K562 (cell line): ENCODE measurements at regions not wholly inside any gene's neighbourhood (a gene's known extent, or its start where the extent isn't known, plus 50 kb on each side); places are given as distances from the start of the nearest gene placed in this dataset.

ENCODE experiments used
- ATAC-seq: fragments of 200-7000 bp; cut with Tn5 transposase; 3 replicates; pipeline ENCODE4 v1.9.1; 2020; ENCODE audit warnings: moderate library complexity
- BruUV-seq: library from RNA; stranded (reverse); fragments of 400-500 nt; replicated peaks from 2 replicates; lab custom pipeline; 2021; lab: Mats Ljungman, UMichigan
- CTCF ChIA-PET: fragments of 300-600 bp; formaldehyde crosslinking; extraction: SDS; loops from one replicate; lab custom pipeline; 2021; ENCODE audit warnings: low intra/inter-chr PET ratio; lab: Yijun Ruan, JAX
- POLR2A ChIA-PET: fragments of 300-600, 350-650 bp; sonication (Branson Sonifier 250); formaldehyde crosslinking; extraction: SDS; loops from one replicate; lab custom pipeline; 2021; ENCODE audit warnings: antibody characterized with exemption, inconsistent platforms; lab: Yijun Ruan, JAX
- DNase-seq, 4 experiments: peaks; one replicate each; pipeline versions ENCODE4 v3.0.0 to v3.0.0-alpha.2; 2011 to 2018; ENCODE audit warnings: low spot score in 3 of 4, mixed read lengths in 3 of 4; ENCODE audit errors: extremely low read depth in 1 of 4
- FAIRE-seq: peaks from 2 replicates; lab custom pipeline; 2011; peaks lifted over from hg19 to GRCh38; lab: Jason Lieb, UNC
- H2AFZ ChIP-seq: 2 replicates; pipeline ENCODE4 v1.6.0; 2011; ENCODE audit warnings: low read depth, low read length, control low read depth, inconsistent platforms
- H3K27ac ChIP-seq: fragments of 200-600 bp; 3 replicates; pipeline ENCODE4 v1.8.0; 2011; ENCODE audit warnings: low read depth, mild to moderate bottlenecking, control low read depth, inconsistent platforms, low read length, moderate library complexity, mixed read lengths; ENCODE audit errors: extremely low read depth
- H3K27me3 ChIP-seq, 2 experiments: fragments of 300-600 bp in 1 of 2; 2 replicates in 1 of 2; 3 replicates in 1 of 2; pipeline versions ENCODE4 v1.6.0 to v1.8.0; 2011; ENCODE audit warnings: inconsistent platforms in 2 of 2, low read length in 2 of 2, mild to moderate bottlenecking in 1 of 2, mixed read lengths in 1 of 2, moderate library complexity in 1 of 2; ENCODE audit not compliant: control insufficient read depth in 2 of 2, insufficient read depth in 2 of 2
- H3K36me3 ChIP-seq: fragments of 300-600 bp; 3 replicates; pipeline ENCODE4 v1.8.0; 2011; ENCODE audit warnings: mild to moderate bottlenecking, low read length, inconsistent platforms; ENCODE audit not compliant: control insufficient read depth, insufficient read depth
- H3K4me1 ChIP-seq, 2 experiments: fragments of 200-600 bp in 1 of 2; replicated peaks in 1 of 2; 2 replicates in 1 of 2; 3 replicates in 1 of 2; pipeline versions ENCODE4 v1.5.1 to v1.8.0; 2011; ENCODE audit warnings: inconsistent platforms in 2 of 2, low read length in 2 of 2, mild to moderate bottlenecking in 1 of 2, mixed read lengths in 1 of 2, moderate library complexity in 1 of 2; ENCODE audit not compliant: control insufficient read depth in 2 of 2, insufficient read depth in 2 of 2
- H3K4me2 ChIP-seq: 2 replicates; pipeline ENCODE4 v1.6.1; 2011; ENCODE audit warnings: low read length, control low read depth, inconsistent platforms, mixed read lengths; ENCODE audit not compliant: insufficient read depth
- H3K4me3 ChIP-seq: fragments of 200-600 bp; sonication (generic), shearing (Covaris generic); 2 replicates; pipeline ENCODE4 v1.5.1; 2016; ENCODE audit warnings: control low read depth, inconsistent platforms
- H3K79me2 ChIP-seq: fragments of 200-600 bp; 3 replicates; pipeline ENCODE4 v1.8.0; 2011; ENCODE audit warnings: low read length, inconsistent platforms; ENCODE audit not compliant: control insufficient read depth, insufficient read depth
- H3K9ac ChIP-seq, 2 experiments: 2 replicates each; pipeline versions ENCODE4 v1.6.0 to v1.6.1; 2011; ENCODE audit warnings: low read depth in 2 of 2, low read length in 2 of 2, control low read depth in 1 of 2, inconsistent platforms in 1 of 2, mild to moderate bottlenecking in 1 of 2, mixed read lengths in 1 of 2; ENCODE audit not compliant: insufficient read depth in 1 of 2
- H3K9me1 ChIP-seq: one replicate; pipeline ENCODE4 v1.6.0; 2011; ENCODE audit warnings: inconsistent platforms, mild to moderate bottlenecking, low read length, moderate library complexity; ENCODE audit not compliant: control insufficient read depth, insufficient read depth
- H3K9me3 ChIP-seq: replicated peaks from 2 replicates; pipeline ENCODE4 v1.5.1; 2011; ENCODE audit warnings: low read depth, low read length, inconsistent platforms; ENCODE audit not compliant: control insufficient read depth, insufficient read depth
- H4K20me1 ChIP-seq: replicated peaks from 2 replicates; pipeline ENCODE4 v1.6.1; 2011; ENCODE audit warnings: low read length, inconsistent platforms, mixed read lengths; ENCODE audit not compliant: control insufficient read depth, insufficient read depth
- ATF7 ChIP-seq: fragments of 450-650 bp; IDR thresholded peaks from 2 replicates; pipeline ENCODE4 v1.7.1; 2014; ENCODE audit warnings: mild to moderate bottlenecking, moderate library complexity
- CEBPZ ChIP-seq: fragments of 150-350 bp; IDR thresholded peaks from 2 replicates; pipeline ENCODE4 v1.6.1; 2014; ENCODE audit warnings: low read depth, mild to moderate bottlenecking, low read length, borderline replicate concordance
- CREM ChIP-seq: IDR thresholded peaks from 2 replicates; pipeline ENCODE4 v1.6.1; 2014; ENCODE audit warnings: antibody characterized with exemption, low read depth
- CTBP1 ChIP-seq: fragments of 450-650 bp; IDR thresholded peaks from 2 replicates; pipeline ENCODE4 v1.6.1; 2016; ENCODE audit warnings: borderline replicate concordance
- DNMT1 ChIP-seq: fragments of 450-650 bp; IDR thresholded peaks from 2 replicates; pipeline ENCODE4 v1.6.1; 2016; ENCODE audit warnings: antibody characterized with exemption, mild to moderate bottlenecking
- POLR2B ChIP-seq: fragments of 450-650 bp; IDR thresholded peaks from 2 replicates; pipeline ENCODE4 v1.6.1; 2018; ENCODE audit warnings: low read depth; ENCODE audit not compliant: partially characterized antibody
- SRSF3 ChIP-seq: fragments of 200-400 bp; formaldehyde crosslinking; IDR thresholded peaks from 2 replicates; pipeline ENCODE4 v1.6.1; 2016; ENCODE audit warnings: mild to moderate bottlenecking, low read length, moderate library complexity; ENCODE audit not compliant: insufficient read depth
- ZFP1 ChIP-seq: fragments of 450-650 bp; formaldehyde crosslinking; IDR thresholded peaks from 2 replicates; pipeline ENCODE4 v1.4.0; 2020; ENCODE audit warnings: mild to moderate bottlenecking, mixed read lengths
- ZNF146 ChIP-seq: IDR thresholded peaks from one replicate; pipeline ENCODE4 v1.6.1; 2018; ENCODE audit warnings: missing compliant biosample characterization; ENCODE audit not compliant: unreplicated experiment
- ZNF76 ChIP-seq: fragments of 250-450 bp; sonication (Bioruptor Pico); IDR thresholded peaks from 2 replicates; pipeline ENCODE4 v1.4.0; 2020; ENCODE audit warnings: mild to moderate bottlenecking, moderate library complexity, borderline replicate concordance
- WGBS: fragments of 100-300 bp; shearing (Covaris generic); methylation state at CpG from one replicate; pipeline ENCODE4 v1.1.6; 2016; ENCODE audit warnings: low coverage, mixed read lengths; ENCODE audit not compliant: insufficient coverage; ENCODE audit errors: missing lambda C conversion rate; 5-methylcytosine and 5-hydroxymethylcytosine counted together
- in situ Hi-C: fragments of 300-500 bp; cut with MboI; formaldehyde crosslinking; loops from 4 replicates; pipeline ENCODE4 v1.15.0; 2018; ENCODE audit warnings: inconsistent platforms, mixed read lengths
- intact Hi-C: fragments of 100-400 bp; cut with micrococcal nuclease; formaldehyde crosslinking; loops from 2 replicates; pipeline ENCODE4 v1.14.2; 2022

- TF ChIP-seq ZNF146 (peak; percentile 29), SRSF3 (no peak)
- no peaks in the 10 kb centered on the region for H3K36me3 ChIP-seq
- no peaks in the 10 kb centered on the region for H3K4me1 ChIP-seq
- no peak overlapping the region for H3K4me2 ChIP-seq
- H3K9me3 ChIP-seq = no peaks in the 10 kb centered on the region
- in situ Hi-C loops = no loop called here
- DNase-seq = no peak
- no peak overlapping the region for H3K27ac ChIP-seq
- BruUV-seq = no TSS peak
- under 1% methylated on average over 5 of the region's 5 CpGs for WGBS
- no peak overlapping the region for H3K9ac ChIP-seq
- no peaks in the 10 kb centered on the region for H4K20me1 ChIP-seq
- peaks cover 2 to 5% of the 10 kb centered on the region in 2 experiments; a peak in 1 of 5 replicates for H3K27me3 ChIP-seq
- no peak overlapping the region for H3K4me3 ChIP-seq
- H3K79me2 ChIP-seq = no peaks in the 10 kb centered on the region
- H2AFZ ChIP-seq = no peak overlapping the region
- ChIA-PET CTCF (no interaction called here), POLR2A (interaction anchor here (0.6 kb wide), 1 partner anchor 11 kb away, joined by 3 read pairs; no protein-coding TSS in a partner anchor)
- H3K9me1 ChIP-seq = no peaks in the 10 kb centered on the region
- no peak for ATAC-seq
- intact Hi-C loops = no loop called here
- FAIRE-seq = no peak
Observed at GRCh38 chr5:38775218-38775840, 70.5 kb upstream of the OSMR start.

DNA sequence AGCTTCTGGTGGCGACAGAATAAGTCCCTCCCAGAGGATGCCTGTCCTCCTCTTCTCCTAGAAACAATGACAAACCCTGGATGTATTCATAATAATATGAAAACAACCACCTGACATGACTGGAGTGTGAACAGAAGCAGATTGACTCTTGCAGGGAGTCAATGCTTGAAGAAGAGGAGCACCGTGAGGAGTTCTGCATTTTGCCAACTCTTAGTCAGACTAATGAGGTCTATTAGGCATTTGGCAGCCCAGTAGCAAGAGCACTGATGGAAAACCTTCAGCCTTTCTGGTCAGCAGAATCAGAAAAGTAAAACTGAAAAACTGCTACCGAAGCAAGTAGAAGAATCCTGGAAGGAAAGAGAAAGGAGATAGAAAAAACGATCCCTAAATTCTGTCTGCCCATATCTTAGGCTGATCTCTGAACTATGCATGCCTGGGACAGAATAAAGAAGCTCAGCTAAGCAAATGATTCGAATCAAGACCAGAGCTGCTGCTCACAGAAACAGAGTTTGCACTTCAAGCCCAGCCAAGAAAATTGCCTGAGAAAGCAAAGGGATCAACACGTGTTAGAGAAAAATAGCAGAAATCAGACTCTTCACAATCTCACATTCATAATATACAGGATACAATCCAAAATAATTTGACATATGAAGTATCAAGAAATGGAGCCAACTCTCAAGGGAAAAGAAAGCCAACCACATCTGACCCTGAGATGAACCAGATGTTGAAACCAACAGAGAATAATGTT lies 69.5 kb upstream of the OSMR start:
- DNase-seq = no peak
- H3K27ac ChIP-seq = no peak overlapping the region
- FAIRE-seq = no peak
- BruUV-seq = no TSS peak
- no peak for ATAC-seq
- H3K9ac ChIP-seq = no peak overlapping the region
- no peaks in the 10 kb centered on the region for H3K9me3 ChIP-seq
- H3K79me2 ChIP-seq = no peaks in the 10 kb centered on the region
- H3K36me3 ChIP-seq = no peaks in the 10 kb centered on the region
- no peaks in the 10 kb centered on the region for H3K4me1 ChIP-seq
- ChIA-PET CTCF (no interaction called here), POLR2A (no interaction called here)
- no peak overlapping the region for H2AFZ ChIP-seq
- H3K27me3 ChIP-seq = 0 out of 5 replicates have a peak, but pooled peaks cover 0 to 2% of the 10 kb centered on the region in 2 experiments
- no peak overlapping the region for H3K4me3 ChIP-seq
- 0% methylated on average over 6 of the region's 6 CpGs for WGBS
- no peaks in the 10 kb centered on the region for H3K9me1 ChIP-seq
- in situ Hi-C loops = no loop called here
- no peaks in the 10 kb centered on the region for H4K20me1 ChIP-seq
- H3K4me2 ChIP-seq = no peak overlapping the region
- intact Hi-C loops = no loop called here
- TF ChIP-seq DNMT1 = no peak
- TF ChIP-seq CREM = no peak
- no peak for TF ChIP-seq ATF7
- no peak for TF ChIP-seq CEBPZ
- no peak for TF ChIP-seq ZNF76
- TF ChIP-seq POLR2B = no peak
- no peak for TF ChIP-seq ZFP1 (CRISPR knock-in tag)
- no peak for TF ChIP-seq CTBP1
